ENCODE measurements at regions not wholly inside any gene's neighbourhood (a gene's known extent, or its start where the extent isn't known, plus 50 kb on each side); places are given as distances from the start of the nearest gene placed in this dataset.

GRCh38 chr3:106004137-106004681 is 135.4 kb upstream of the CBLB start:
- H3K36me3 Mint-ChIP-seq (ENCODE audit: low read depth): peaks cover 2% of the 10 kb centered on the region; the same call in 1 of the 3 replicates
- no peak for ATAC-seq

More at GRCh38 chr3:106004137-106004681, 135.4 kb upstream of the CBLB start:
- Mint-ChIP-seq H3K27ac (no peak overlapping the region), H3K4me1 (no peaks in the 10 kb centered on the region), H3K4me3 (no peak overlapping the region), H3K27me3 (ENCODE audit: insufficient read depth, low read depth, poor library complexity) (no peaks in the 10 kb centered on the region), H3K9me3 (no peaks in the 10 kb centered on the region)
- no peak overlapping the region for H2AFZ ChIP-seq
- H3K4me3 ChIP-seq: no peak overlapping the region
- H3K36me3 ChIP-seq (ENCODE audit: insufficient read depth): no peaks in the 10 kb centered on the region
- H3K4me1 ChIP-seq (ENCODE audit: insufficient read depth): no peaks in the 10 kb centered on the region
- no peaks in the 10 kb centered on the region for H3K9me2 ChIP-seq (ENCODE audit: insufficient read depth)
- H3K4me2 ChIP-seq: no peak overlapping the region
- H4K20me1 ChIP-seq (replicated peaks; ENCODE audit: insufficient read depth): no peaks in the 10 kb centered on the region
- H3K27ac ChIP-seq (ENCODE audit: low read depth): no peak overlapping the region
- TF ChIP-seq, protein P1, sequence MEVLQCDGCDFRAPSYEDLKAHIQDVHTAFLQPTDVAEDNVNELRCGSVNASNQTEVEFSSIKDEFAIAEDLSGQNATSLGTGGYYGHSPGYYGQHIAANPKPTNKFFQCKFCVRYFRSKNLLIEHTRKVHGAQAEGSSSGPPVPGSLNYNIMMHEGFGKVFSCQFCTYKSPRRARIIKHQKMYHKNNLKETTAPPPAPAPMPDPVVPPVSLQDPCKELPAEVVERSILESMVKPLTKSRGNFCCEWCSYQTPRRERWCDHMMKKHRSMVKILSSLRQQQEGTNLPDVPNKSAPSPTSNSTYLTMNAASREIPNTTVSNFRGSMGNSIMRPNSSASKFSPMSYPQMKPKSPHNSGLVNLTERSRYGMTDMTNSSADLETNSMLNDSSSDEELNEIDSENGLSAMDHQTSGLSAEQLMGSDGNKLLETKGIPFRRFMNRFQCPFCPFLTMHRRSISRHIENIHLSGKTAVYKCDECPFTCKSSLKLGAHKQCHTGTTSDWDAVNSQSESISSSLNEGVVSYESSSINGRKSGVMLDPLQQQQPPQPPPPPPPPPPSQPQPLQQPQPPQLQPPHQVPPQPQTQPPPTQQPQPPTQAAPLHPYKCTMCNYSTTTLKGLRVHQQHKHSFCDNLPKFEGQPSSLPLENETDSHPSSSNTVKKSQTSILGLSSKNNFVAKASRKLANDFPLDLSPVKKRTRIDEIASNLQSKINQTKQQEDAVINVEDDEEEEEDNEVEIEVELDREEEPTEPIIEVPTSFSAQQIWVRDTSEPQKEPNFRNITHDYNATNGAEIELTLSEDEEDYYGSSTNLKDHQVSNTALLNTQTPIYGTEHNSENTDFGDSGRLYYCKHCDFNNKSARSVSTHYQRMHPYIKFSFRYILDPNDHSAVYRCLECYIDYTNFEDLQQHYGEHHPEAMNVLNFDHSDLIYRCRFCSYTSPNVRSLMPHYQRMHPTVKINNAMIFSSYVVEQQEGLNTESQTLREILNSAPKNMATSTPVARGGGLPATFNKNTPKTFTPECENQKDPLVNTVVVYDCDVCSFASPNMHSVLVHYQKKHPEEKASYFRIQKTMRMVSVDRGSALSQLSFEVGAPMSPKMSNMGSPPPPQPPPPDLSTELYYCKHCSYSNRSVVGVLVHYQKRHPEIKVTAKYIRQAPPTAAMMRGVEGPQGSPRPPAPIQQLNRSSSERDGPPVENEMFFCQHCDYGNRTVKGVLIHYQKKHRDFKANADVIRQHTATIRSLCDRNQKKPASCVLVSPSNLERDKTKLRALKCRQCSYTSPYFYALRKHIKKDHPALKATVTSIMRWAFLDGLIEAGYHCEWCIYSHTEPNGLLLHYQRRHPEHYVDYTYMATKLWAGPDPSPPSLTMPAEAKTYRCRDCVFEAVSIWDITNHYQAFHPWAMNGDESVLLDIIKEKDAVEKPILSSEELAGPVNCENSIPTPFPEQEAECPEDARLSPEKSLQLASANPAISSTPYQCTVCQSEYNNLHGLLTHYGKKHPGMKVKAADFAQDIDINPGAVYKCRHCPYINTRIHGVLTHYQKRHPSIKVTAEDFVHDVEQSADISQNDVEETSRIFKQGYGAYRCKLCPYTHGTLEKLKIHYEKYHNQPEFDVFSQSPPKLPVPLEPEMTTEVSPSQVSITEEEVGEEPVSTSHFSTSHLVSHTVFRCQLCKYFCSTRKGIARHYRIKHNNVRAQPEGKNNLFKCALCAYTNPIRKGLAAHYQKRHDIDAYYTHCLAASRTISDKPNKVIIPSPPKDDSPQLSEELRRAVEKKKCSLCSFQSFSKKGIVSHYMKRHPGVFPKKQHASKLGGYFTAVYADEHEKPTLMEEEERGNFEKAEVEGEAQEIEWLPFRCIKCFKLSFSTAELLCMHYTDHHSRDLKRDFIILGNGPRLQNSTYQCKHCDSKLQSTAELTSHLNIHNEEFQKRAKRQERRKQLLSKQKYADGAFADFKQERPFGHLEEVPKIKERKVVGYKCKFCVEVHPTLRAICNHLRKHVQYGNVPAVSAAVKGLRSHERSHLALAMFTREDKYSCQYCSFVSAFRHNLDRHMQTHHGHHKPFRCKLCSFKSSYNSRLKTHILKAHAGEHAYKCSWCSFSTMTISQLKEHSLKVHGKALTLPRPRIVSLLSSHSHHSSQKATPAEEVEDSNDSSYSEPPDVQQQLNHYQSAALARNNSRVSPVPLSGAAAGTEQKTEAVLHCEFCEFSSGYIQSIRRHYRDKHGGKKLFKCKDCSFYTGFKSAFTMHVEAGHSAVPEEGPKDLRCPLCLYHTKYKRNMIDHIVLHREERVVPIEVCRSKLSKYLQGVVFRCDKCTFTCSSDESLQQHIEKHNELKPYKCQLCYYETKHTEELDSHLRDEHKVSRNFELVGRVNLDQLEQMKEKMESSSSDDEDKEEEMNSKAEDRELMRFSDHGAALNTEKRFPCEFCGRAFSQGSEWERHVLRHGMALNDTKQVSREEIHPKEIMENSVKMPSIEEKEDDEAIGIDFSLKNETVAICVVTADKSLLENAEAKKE (CRISPR knock-in tag; IDR thresholded peaks at IDR 0.05): no peak
- TF ChIP-seq ZNF114 (CRISPR knock-in tag; IDR thresholded peaks at IDR 0.05): no peak
- TF ChIP-seq CREB1 (CRISPR knock-in tag; IDR thresholded peaks at IDR 0.05; ENCODE audit: low read depth): no peak
- no peak for TF ChIP-seq ETS1 (IDR thresholded peaks at IDR 0.05)
- no peak for TF ChIP-seq JUNB (IDR thresholded peaks at IDR 0.05; ENCODE audit: unreplicated experiment)
- TF ChIP-seq EZH2phosphoT487 (IDR thresholded peaks at IDR 0.05; ENCODE audit: unreplicated experiment): no peak
- TF ChIP-seq STAT1 (IDR thresholded peaks at IDR 0.05; ENCODE audit: unreplicated experiment): no peak
- no peak for TF ChIP-seq POLR2AphosphoS5 (IDR thresholded peaks at IDR 0.05; ENCODE audit: low read depth)
- no peak for TF ChIP-seq REST (IDR thresholded peaks at IDR 0.05; ENCODE audit: unreplicated experiment)
- TF ChIP-seq CTCF (conservative IDR thresholded peaks at IDR 0.05; ENCODE audit: low read depth in 2 of 2): no peak
- no peak for TF ChIP-seq ZNF331 (CRISPR knock-in tag; IDR thresholded peaks at IDR 0.05; ENCODE audit: low read depth)
- TF ChIP-seq EZH2 (IDR thresholded peaks at IDR 0.05; ENCODE audit: low read depth, unreplicated experiment): no peak
- H3K79me2 ChIP-seq (replicated peaks; ENCODE audit: insufficient read depth): no peaks in the 10 kb centered on the region
- DNase-seq (ENCODE audit: low spot score): no peak
- H3F3A ChIP-seq (replicated peaks; ENCODE audit: low read depth): no peaks in the 10 kb centered on the region
- H3K27me3 ChIP-seq (ENCODE audit: insufficient read depth): no peaks in the 10 kb centered on the region

All from GM23338 (cell line).